Endothelial cell of umbilical vein (primary cell): ENCODE measurements at regions not wholly inside any gene's neighbourhood (a gene's known extent, or its start where the extent isn't known, plus 50 kb on each side); places are given as distances from the start of the nearest gene placed in this dataset.

ENCODE experiments used
- BruUV-seq: library from RNA; stranded (reverse); fragments of 400-500 nt; replicated peaks from 2 replicates; lab custom pipeline; 2021; lab: Mats Ljungman, UMichigan
- CTCF ChIA-PET: fragments of 300-600, 350-600 bp; sonication (Branson Sonifier 250); formaldehyde crosslinking; loops from one replicate; lab custom pipeline; 2021; ENCODE audit warnings: antibody characterized with exemption, inconsistent platforms; lab: Charles Lee
- POLR2A ChIA-PET: fragments of 300-600, 350-600 bp; sonication (Branson Sonifier 250); formaldehyde crosslinking; loops from one replicate; lab custom pipeline; 2021; ENCODE audit warnings: antibody characterized with exemption, inconsistent platforms; lab: Charles Lee
- DNase-seq: peaks from one replicate; pipeline ENCODE4 v3.0.0-alpha.2; 2011; ENCODE audit warnings: low read depth, low spot score
- FAIRE-seq: peaks from 2 replicates; lab custom pipeline; 2011; peaks lifted over from hg19 to GRCh38; lab: Jason Lieb, UNC
- H2AFZ ChIP-seq: 2 replicates; pipeline ENCODE4 v1.6.0; 2012; ENCODE audit warnings: low read depth, low read length, control low read depth, inconsistent platforms
- H3K27ac ChIP-seq: 2 replicates; pipeline ENCODE4 v1.5.1; 2011; ENCODE audit warnings: low read depth, mild to moderate bottlenecking, control low read depth, low read length, moderate library complexity; ENCODE audit not compliant: insufficient read depth
- H3K27me3 ChIP-seq, 2 experiments: 2 replicates each; pipeline versions ENCODE4 v1.6.0 to v1.6.1; 2011; ENCODE audit warnings: low read length in 2 of 2, mixed read lengths in 1 of 2; ENCODE audit not compliant: control insufficient read depth in 2 of 2, insufficient read depth in 2 of 2
- H3K36me3 ChIP-seq, 2 experiments: 2 replicates in 1 of 2; 3 replicates in 1 of 2; pipeline ENCODE4 v1.5.1; 2011; ENCODE audit warnings: low read length in 2 of 2, mild to moderate bottlenecking in 1 of 2, moderate library complexity in 1 of 2; ENCODE audit not compliant: control insufficient read depth in 2 of 2, insufficient read depth in 2 of 2; ENCODE audit errors: extremely low read depth in 1 of 2
- H3K4me1 ChIP-seq: 3 replicates; pipeline ENCODE4 v1.5.1; 2011; ENCODE audit warnings: mild to moderate bottlenecking, low read length; ENCODE audit not compliant: control insufficient read depth, insufficient read depth; ENCODE audit errors: extremely low read depth
- H3K4me2 ChIP-seq: 2 replicates; pipeline ENCODE4 v1.6.1; 2011; ENCODE audit warnings: low read length, control low read depth, mixed read lengths; ENCODE audit not compliant: insufficient read depth
- H3K4me3 ChIP-seq, 3 experiments: fragments of 200-600 bp in 1 of 3; sonication (generic), shearing (Covaris generic) in 1 of 3; replicated peaks in 1 of 3; 2 replicates each; pipeline ENCODE4 v1.5.1; 2011 to 2016; ENCODE audit warnings: control low read depth in 3 of 3, low read length in 3 of 3, mild to moderate bottlenecking in 2 of 3, inconsistent platforms in 1 of 3, low read depth in 1 of 3, moderate library complexity in 1 of 3; ENCODE audit not compliant: insufficient read depth in 1 of 3
- H3K79me2 ChIP-seq: 2 replicates; pipeline ENCODE4 v1.6.0; 2012; ENCODE audit warnings: low read length, inconsistent platforms; ENCODE audit not compliant: control insufficient read depth, insufficient read depth
- H3K9ac ChIP-seq: replicated peaks from 2 replicates; pipeline ENCODE3; 2011; ENCODE audit warnings: low read length, control low read depth; ENCODE audit not compliant: insufficient read depth; ENCODE audit errors: extremely low read depth
- H3K9me1 ChIP-seq: replicated peaks from 3 replicates; pipeline ENCODE4 v1.6.0; 2011; ENCODE audit warnings: mild to moderate bottlenecking, low read length; ENCODE audit not compliant: control insufficient read depth, insufficient read depth; ENCODE audit errors: extremely low read depth
- H3K9me3 ChIP-seq: replicated peaks from 2 replicates; pipeline ENCODE4 v1.5.1; 2012; ENCODE audit warnings: low read length, inconsistent platforms; ENCODE audit not compliant: control insufficient read depth, insufficient read depth
- H4K20me1 ChIP-seq: replicated peaks from 2 replicates; pipeline ENCODE3; 2011; ENCODE audit warnings: mild to moderate bottlenecking, low read length; ENCODE audit not compliant: control insufficient read depth, insufficient read depth; ENCODE audit errors: extremely low read depth
- CTCF ChIP-seq, 2 donors: IDR thresholded peaks; 1 replicate in 1 of 2; 2 replicates in 1 of 2; pipeline ENCODE4 v1.5.1; 2011; ENCODE audit warnings: low read length in 2 of 2, mild to moderate bottlenecking in 2 of 2, moderate library complexity in 2 of 2, control low read depth in 1 of 2, inconsistent platforms in 1 of 2, low read depth in 1 of 2; ENCODE audit not compliant: insufficient read depth in 1 of 2; ENCODE audit errors: extremely low read depth in 1 of 2
- EZH2 ChIP-seq: IDR thresholded peaks from 2 replicates; pipeline ENCODE4 v1.6.1; 2012; ENCODE audit warnings: borderline replicate concordance, low read depth, mild to moderate bottlenecking, moderate library complexity, low read length, inconsistent platforms; ENCODE audit not compliant: severe bottlenecking
- FOS ChIP-seq: IDR thresholded peaks from 2 replicates; pipeline ENCODE4 v1.6.1; 2011; ENCODE audit warnings: mild to moderate bottlenecking, low read length, moderate library complexity, borderline replicate concordance; ENCODE audit not compliant: insufficient read depth
- GATA2 ChIP-seq: IDR thresholded peaks from 2 replicates; pipeline ENCODE4 v1.7.0; 2011; ENCODE audit warnings: low read depth, mild to moderate bottlenecking, moderate library complexity, mixed read lengths, low read length; ENCODE audit not compliant: insufficient read length, insufficient read depth
- JUN ChIP-seq: IDR thresholded peaks from 2 replicates; pipeline ENCODE4 v1.6.1; 2011; ENCODE audit warnings: borderline replicate concordance, low read depth; ENCODE audit not compliant: insufficient read length, insufficient read depth
- MYC ChIP-seq: IDR thresholded peaks from one replicate; pipeline ENCODE4 v1.6.1; 2011; ENCODE audit warnings: mild to moderate bottlenecking, low read depth, low read length
- POLR2A ChIP-seq: IDR thresholded peaks from 2 replicates; pipeline ENCODE4 v1.6.1; 2012; ENCODE audit warnings: low read depth, mild to moderate bottlenecking, control low read depth, low read length
- POLR2AphosphoS5 ChIP-seq: IDR thresholded peaks from 2 replicates; pipeline ENCODE4 v1.6.1; 2012; ENCODE audit warnings: low read depth, mild to moderate bottlenecking, control low read depth, low read length, moderate library complexity; ENCODE audit not compliant: insufficient read depth
- dilution Hi-C: fragments of 300-500 bp; cut with MboI; formaldehyde crosslinking; loops from one replicate; pipeline ENCODE4 v1.15.0; 2019; ENCODE audit warnings: low sequenced_read_pairs; ENCODE audit not compliant: extremely low pct_ligation_motif_present
- intact Hi-C: fragments of 100-400 bp; cut with micrococcal nuclease; formaldehyde crosslinking; loops from one replicate; pipeline ENCODE4 v1.10.0; 2022
- TF ChIP-seq, protein P1 (sequence below): IDR thresholded peaks from 2 replicates; pipeline ENCODE4 v1.6.1; 2011; ENCODE audit not compliant: insufficient read depth, insufficient read length

DNA sequence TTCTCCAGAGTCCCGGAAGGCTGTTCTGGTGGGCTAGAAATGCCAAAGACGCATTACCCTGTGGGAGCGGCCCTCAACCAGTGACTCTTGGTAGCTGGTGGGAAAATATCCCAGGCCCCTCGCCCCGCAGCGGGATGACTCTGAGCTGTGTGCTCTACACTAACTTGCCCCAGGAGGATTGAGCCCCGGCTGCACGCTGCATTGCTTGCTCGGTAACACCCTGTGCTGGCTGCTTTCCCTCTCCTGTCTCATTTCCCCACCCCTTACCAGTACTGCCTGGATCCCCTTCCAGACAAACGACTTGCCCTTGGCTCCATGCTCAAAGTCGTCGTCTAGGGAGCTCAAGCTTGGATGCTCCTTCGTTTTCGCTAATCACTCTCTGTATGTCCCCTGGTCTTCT is 411.8 kb upstream of the SULF2 start:
- H3K4me2 ChIP-seq, result no peak overlapping the region
- intact Hi-C loops, result no loop called here
- no peak for FAIRE-seq
- BruUV-seq, result no TSS peak
- ChIA-PET CTCF (no interaction called here), POLR2A (no interaction called here)
- no peaks in the 10 kb centered on the region for H3K36me3 ChIP-seq
- H3K79me2 ChIP-seq, result no peaks in the 10 kb centered on the region
- H3K4me3 ChIP-seq, result no peak overlapping the region
- no peak overlapping the region for H3K27ac ChIP-seq
- no peaks in the 10 kb centered on the region for H3K4me1 ChIP-seq
- dilution Hi-C loops, result no loop called here
- H4K20me1 ChIP-seq, result no peaks in the 10 kb centered on the region
- DNase-seq, result no peak
- H3K27me3 ChIP-seq, result no peaks in the 10 kb centered on the region
- H3K9me3 ChIP-seq, result no peaks in the 10 kb centered on the region
- no peaks in the 10 kb centered on the region for H3K9me1 ChIP-seq
- TF ChIP-seq MYC (no peak), FOS (no peak), EZH2 (no peak), POLR2A (no peak), CTCF (IDR thresholded peaks at IDR 0.05; ENCODE audit: extremely low read depth in 1 of 2, insufficient read depth in 1 of 2, low read depth in 1 of 2, low read length in 2 of 2) (no peak)
- H2AFZ ChIP-seq, result no peak overlapping the region
- no peak overlapping the region for H3K9ac ChIP-seq

DNA sequence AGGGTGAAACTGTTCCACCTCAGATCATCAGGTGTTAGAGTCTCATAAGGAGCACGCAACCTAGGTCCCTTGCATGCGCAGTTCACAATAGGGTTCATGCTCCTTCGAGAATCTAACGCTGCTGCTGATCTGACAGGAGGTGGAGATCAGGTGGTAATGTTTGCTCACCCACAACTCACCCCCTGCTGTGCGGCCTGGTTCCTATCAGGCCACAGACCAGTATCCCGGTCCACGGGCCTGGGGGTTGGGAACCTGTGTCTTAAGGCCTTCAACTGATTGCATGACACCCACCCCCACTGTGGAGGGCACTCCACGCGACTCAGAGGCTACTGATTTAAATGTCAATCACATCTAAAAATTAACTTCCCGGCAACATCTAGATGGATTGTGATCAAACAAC is 411.2 kb upstream of the SULF2 start:
- FAIRE-seq (no peak), DNase-seq (no peak)
- dilution Hi-C loops, result no loop called here
- no peaks in the 10 kb centered on the region for H3K9me1 ChIP-seq
- H2AFZ ChIP-seq, result no peak overlapping the region
- H3K36me3 ChIP-seq, result no peaks in the 10 kb centered on the region
- H4K20me1 ChIP-seq, result no peaks in the 10 kb centered on the region
- no peak overlapping the region for H3K4me2 ChIP-seq
- no TSS peak for BruUV-seq
- CTCF ChIA-PET, result no interaction called here
- intact Hi-C loops, result no loop called here
- H3K27me3 ChIP-seq, result no peaks in the 10 kb centered on the region
- no peaks in the 10 kb centered on the region for H3K9me3 ChIP-seq
- no peak overlapping the region for H3K27ac ChIP-seq
- H3K4me3 ChIP-seq, result no peak overlapping the region
- H3K9ac ChIP-seq, result no peak overlapping the region
- POLR2A ChIA-PET, result no interaction called here
- no peak for TF ChIP-seq FOS
- TF ChIP-seq EZH2, result no peak
- no peak for TF ChIP-seq JUN
- TF ChIP-seq POLR2A, result no peak
- TF ChIP-seq POLR2AphosphoS5, result no peak
- TF ChIP-seq, protein P1, sequence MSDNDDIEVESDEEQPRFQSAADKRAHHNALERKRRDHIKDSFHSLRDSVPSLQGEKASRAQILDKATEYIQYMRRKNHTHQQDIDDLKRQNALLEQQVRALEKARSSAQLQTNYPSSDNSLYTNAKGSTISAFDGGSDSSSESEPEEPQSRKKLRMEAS, result no peak
- TF ChIP-seq GATA2, result no peak
- no peak for TF ChIP-seq MYC
- no peak for TF ChIP-seq CTCF (IDR thresholded peaks at IDR 0.05; ENCODE audit: extremely low read depth in 1 of 2, insufficient read depth in 1 of 2, low read depth in 1 of 2, low read length in 2 of 2)
- no peaks in the 10 kb centered on the region for H3K4me1 ChIP-seq
- H3K79me2 ChIP-seq, result no peaks in the 10 kb centered on the region
